Gastroesophageal sphincter (tissue), 4 donors: ENCODE measurements at regions not wholly inside any gene's neighbourhood (a gene's known extent, or its start where the extent isn't known, plus 50 kb on each side); places are given as distances from the start of the nearest gene placed in this dataset.
"Not testable (repeated sequence)": the region's sequence is repeated elsewhere in the genome, so short reads cannot be mapped to it uniquely, and the experiment has no call there.

Experiments
- ATAC-seq: fragments of 150-250 bp; one replicate; pipeline ENCODE4 v1.9.1; 2016; ENCODE audit warnings: mild to moderate bottlenecking, moderate library complexity
- H3K27ac ChIP-seq, 4 donors: fragments of 200-600 bp; sonication (generic) in 3 of 4; 1 replicate in 3 of 4; 2 replicates in 1 of 4; pipeline ENCODE4 v1.5.1; 2016 to 2019
- H3K27me3 ChIP-seq: fragments of 200-600 bp; sonication (generic); one replicate; pipeline ENCODE4 v1.5.1; 2019
- H3K36me3 ChIP-seq, 2 donors: fragments of 200-600 bp; sonication (generic); one replicate each; pipeline ENCODE4 v1.5.1; 2019; ENCODE audit warnings: control low read depth in 1 of 2
- H3K4me1 ChIP-seq, 3 donors: fragments of 200-600 bp; sonication (generic); 1 replicate in 2 of 3; 2 replicates in 1 of 3; pipeline ENCODE4 v1.5.1; 2016 to 2019; ENCODE audit warnings: control low read depth in 2 of 3
- H3K4me3 ChIP-seq, 2 donors: fragments of 200-600 bp; sonication (generic); one replicate each; pipeline ENCODE4 v1.5.1; 2019; ENCODE audit warnings: mild to moderate bottlenecking in 1 of 2, moderate library complexity in 1 of 2
- H3K9me3 ChIP-seq, 3 donors: fragments of 200-600 bp; sonication (generic); one replicate each; pipeline ENCODE4 v1.5.1; 2017 to 2019; ENCODE audit warnings: control low read depth in 2 of 3
- EP300 ChIP-seq: sonication (generic); formaldehyde crosslinking; IDR thresholded peaks from one replicate; pipeline ENCODE4 v1.6.1; 2017; ENCODE audit warnings: antibody characterized with exemption, mild to moderate bottlenecking
- POLR2A ChIP-seq, 2 donors: fragments of 450-650 bp; IDR thresholded peaks; one replicate each; pipeline ENCODE4 v1.6.1; 2017; ENCODE audit warnings: antibody characterized with exemption in 2 of 2, mild to moderate bottlenecking in 2 of 2, moderate library complexity in 1 of 2
- POLR2AphosphoS5 ChIP-seq: sonication (generic); formaldehyde crosslinking; IDR thresholded peaks from one replicate; pipeline ENCODE4 v1.6.1; 2017; ENCODE audit warnings: antibody characterized with exemption
- WGBS, 2 donors: methylation state at CpG; one replicate each; pipeline ENCODE4 v1.1.5; 2018; ENCODE audit warnings: low coverage in 1 of 2; 5-methylcytosine and 5-hydroxymethylcytosine counted together
- TF ChIP-seq, protein P1 (sequence below), 4 experiments: fragments of 200-600 bp in 2 of 4; fragments of 450-650 bp in 2 of 4; sonication (generic) in 1 of 4; IDR thresholded peaks; one replicate each; pipeline ENCODE4 v1.5.1; 2017 to 2019; ENCODE audit warnings: antibody characterized with exemption in 4 of 4, mild to moderate bottlenecking in 2 of 4, moderate library complexity in 2 of 4

DNA sequence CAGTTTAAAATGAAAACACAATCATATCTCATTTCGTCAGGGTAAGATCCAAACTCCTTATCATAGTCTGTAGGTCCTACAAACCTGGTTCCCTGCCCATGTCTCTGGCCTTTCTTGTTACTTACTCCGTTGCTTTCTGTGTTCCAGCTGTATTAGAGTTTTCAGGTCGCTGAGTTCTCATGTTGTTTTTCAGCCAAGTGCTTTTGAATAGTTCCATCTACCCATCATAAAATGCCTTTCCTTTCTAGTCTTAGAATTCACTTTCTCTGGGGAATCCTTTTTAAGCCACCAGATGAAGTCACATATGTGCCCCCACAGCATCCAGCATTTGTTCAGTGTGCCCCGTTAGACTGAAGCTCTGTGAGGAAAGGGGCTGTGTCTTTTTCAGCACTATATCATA lies 228.7 kb downstream of the YTHDC2 start:
- no peaks in the 10 kb centered on the region for H3K9me3 ChIP-seq
- TF ChIP-seq, protein P1, sequence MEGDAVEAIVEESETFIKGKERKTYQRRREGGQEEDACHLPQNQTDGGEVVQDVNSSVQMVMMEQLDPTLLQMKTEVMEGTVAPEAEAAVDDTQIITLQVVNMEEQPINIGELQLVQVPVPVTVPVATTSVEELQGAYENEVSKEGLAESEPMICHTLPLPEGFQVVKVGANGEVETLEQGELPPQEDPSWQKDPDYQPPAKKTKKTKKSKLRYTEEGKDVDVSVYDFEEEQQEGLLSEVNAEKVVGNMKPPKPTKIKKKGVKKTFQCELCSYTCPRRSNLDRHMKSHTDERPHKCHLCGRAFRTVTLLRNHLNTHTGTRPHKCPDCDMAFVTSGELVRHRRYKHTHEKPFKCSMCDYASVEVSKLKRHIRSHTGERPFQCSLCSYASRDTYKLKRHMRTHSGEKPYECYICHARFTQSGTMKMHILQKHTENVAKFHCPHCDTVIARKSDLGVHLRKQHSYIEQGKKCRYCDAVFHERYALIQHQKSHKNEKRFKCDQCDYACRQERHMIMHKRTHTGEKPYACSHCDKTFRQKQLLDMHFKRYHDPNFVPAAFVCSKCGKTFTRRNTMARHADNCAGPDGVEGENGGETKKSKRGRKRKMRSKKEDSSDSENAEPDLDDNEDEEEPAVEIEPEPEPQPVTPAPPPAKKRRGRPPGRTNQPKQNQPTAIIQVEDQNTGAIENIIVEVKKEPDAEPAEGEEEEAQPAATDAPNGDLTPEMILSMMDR (IDR thresholded peaks at IDR 0.05) = no peak
- TF ChIP-seq POLR2A (IDR thresholded peaks at IDR 0.05) (no peak), EP300 (no peak), POLR2AphosphoS5 (no peak)
- peaks cover 0 to 7% (median 0%) of the 10 kb centered on the region in 3 donors for H3K4me1 ChIP-seq

DNA sequence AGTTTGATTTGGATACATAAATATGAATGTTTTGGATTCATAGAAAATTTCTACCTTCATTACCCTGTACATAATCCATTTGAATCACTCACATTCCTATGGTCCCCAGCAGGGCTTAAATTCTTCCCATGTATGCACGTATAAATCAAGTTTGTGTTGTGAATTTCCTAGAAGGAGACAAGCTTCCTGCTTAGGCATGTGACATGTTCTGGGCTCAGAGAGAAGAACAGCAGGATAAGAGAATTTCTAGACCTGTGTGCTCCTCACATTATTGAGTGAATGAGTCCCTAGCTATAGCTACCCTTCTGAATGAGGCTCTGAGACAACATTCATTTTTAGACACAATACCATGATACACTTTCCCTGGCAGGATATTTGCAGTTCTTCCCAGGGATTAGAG lies 229.1 kb downstream of the YTHDC2 start:
- peaks cover 0 to 7% (median 0%) of the 10 kb centered on the region in 3 donors for H3K4me1 ChIP-seq
- no peak overlapping the region for H3K27ac ChIP-seq
- no peaks in the 10 kb centered on the region for H3K36me3 ChIP-seq
- 0 to 50% methylated on average over 1 of the region's 1 CpG for WGBS, 2 donors
- no peaks in the 10 kb centered on the region for H3K27me3 ChIP-seq
- ATAC-seq = no peak
- no peaks in the 10 kb centered on the region for H3K9me3 ChIP-seq
- H3K4me3 ChIP-seq = no peak overlapping the region
- TF ChIP-seq POLR2AphosphoS5 (no peak), POLR2A (IDR thresholded peaks at IDR 0.05) (no peak), EP300 (no peak)
- TF ChIP-seq, protein P1 (IDR thresholded peaks at IDR 0.05) = no peak

More for the DNA sequence above, 228.7 kb downstream of the YTHDC2 start:
- Histone ChIP-seq H3K27ac (no peak overlapping the region), H3K36me3 (no peaks in the 10 kb centered on the region), H3K4me3 (no peak overlapping the region), H3K27me3 (no peaks in the 10 kb centered on the region)
- WGBS, 2 donors = 39 to 41% methylated on average over 3 to 4 of the region's 4 CpGs
- no peak for ATAC-seq

DNA sequence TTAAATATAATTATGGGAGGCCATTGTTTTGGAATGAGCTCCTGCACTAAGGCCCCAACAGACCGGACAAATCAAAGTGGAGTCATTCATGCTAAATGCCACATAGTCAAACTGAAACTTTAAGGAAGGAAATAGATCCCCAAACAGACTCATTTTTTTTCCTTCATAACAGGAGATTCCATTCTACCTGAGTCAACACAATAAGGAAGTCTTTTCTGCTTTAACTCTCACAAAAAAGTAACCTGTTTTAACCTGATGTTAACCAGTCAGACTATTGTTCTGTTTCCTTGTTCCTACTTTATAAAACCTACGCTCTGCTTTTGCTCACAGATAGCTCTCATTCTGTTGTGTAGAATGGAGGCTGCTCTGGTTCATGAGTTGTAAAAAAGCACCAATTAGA lies 234.9 kb downstream of the YTHDC2 start:
- no peaks in the 10 kb centered on the region for H3K27me3 ChIP-seq
- H3K27ac ChIP-seq = no peak overlapping the region
- H3K36me3 ChIP-seq = no peaks in the 10 kb centered on the region
- H3K4me3 ChIP-seq = no peak overlapping the region
- H3K9me3 ChIP-seq = no peaks in the 10 kb centered on the region
- 59 to 79% methylated on average over 2 of the region's 2 CpGs for WGBS, 2 donors
- peaks cover 0 to 7% (median 0%) of the 10 kb centered on the region in 3 donors for H3K4me1 ChIP-seq
- ATAC-seq = no peak
- TF ChIP-seq POLR2AphosphoS5 (no peak), EP300 (no peak), POLR2A (IDR thresholded peaks at IDR 0.05) (no peak)
- TF ChIP-seq, protein P1 (IDR thresholded peaks at IDR 0.05) = no peak

DNA sequence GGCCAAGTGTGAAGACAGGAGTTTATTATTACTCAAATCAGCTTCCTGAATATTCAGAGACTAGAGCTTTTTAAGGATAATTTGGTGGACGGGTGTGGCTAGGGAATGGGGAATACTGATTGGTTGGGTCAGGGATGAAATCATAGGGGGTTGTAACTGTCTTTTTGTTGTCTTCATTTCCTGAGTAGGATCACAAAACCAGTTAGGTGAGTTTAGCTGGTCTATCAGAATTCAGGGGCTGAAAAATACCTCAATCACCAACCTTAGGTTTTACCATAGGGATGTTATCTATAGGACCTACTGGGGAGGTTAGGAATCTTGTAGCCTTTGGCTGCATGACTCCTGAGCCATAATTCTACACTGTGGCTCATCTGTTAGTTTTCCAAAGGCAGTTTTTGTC lies 235.8 kb downstream of the YTHDC2 start:
- Histone ChIP-seq H3K36me3 (no peaks in the 10 kb centered on the region), H3K27ac (no peak overlapping the region), H3K27me3 (no peaks in the 10 kb centered on the region), H3K4me3 (no peak overlapping the region), H3K9me3 (no peaks in the 10 kb centered on the region), H3K4me1 (peaks cover 0 to 4% (median 0%) of the 10 kb centered on the region in 3 donors)
- WGBS, 2 donors = 100% methylated on average over 1 of the region's 1 CpG
- no peak for TF ChIP-seq POLR2AphosphoS5
- no peak for TF ChIP-seq EP300
- ATAC-seq = no peak

DNA sequence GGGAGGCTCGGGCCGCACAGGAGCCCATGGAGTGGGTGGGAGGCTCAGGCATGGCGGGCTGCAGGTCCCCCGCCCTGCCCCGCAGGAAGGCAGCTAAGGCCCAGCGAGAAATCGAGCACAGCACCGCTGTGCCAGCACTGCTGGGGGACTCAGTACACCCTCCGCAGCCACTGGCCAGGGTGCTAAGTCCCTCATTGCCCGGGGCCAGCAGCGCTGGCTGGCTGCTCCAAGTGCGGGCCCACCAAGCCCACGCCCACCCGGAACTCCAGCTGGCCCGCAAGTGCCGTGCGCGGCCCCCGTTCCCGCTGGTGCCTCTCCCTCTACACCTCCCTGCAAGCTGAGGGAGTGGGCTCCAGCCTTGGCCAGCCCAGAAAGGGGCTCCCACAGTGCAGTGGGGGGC lies 239.7 kb downstream of the YTHDC2 start:
- not testable (repeated sequence) for H3K4me3 ChIP-seq, H3K27ac ChIP-seq, H3K9me3 ChIP-seq, H3K36me3 ChIP-seq, H3K4me1 ChIP-seq, H3K27me3 ChIP-seq, ATAC-seq
- no CpG with 5 or more reads among the region's 20 CpGs for WGBS, 2 donors

DNA sequence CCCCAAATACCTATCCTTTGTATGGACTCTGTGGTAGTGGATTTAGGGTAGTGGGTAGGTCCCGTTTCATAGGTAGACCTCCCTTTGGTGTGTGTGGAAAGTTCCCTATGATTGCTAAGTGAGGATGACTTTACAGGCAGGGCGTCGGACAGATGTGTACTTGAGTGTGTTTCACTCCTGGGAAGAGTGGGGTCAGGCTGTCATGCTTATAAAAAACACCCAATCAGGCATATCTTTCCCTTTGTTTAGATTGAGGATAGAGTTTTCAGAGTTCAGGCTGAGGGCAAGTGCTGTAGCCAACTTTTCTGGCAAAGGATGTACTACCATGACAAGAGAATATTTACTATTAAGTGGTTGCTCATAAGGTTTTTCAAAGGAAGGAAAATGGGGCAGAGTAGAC lies 242.0 kb downstream of the YTHDC2 start:
- ATAC-seq = no peak
- no peaks in the 10 kb centered on the region for H3K36me3 ChIP-seq
- H3K27me3 ChIP-seq = no peaks in the 10 kb centered on the region
- TF ChIP-seq POLR2AphosphoS5 (no peak), POLR2A (IDR thresholded peaks at IDR 0.05) (no peak), EP300 (no peak)
- TF ChIP-seq, protein P1 (IDR thresholded peaks at IDR 0.05) = no peak
- peaks cover 0 to 6% (median 0%) of the 10 kb centered on the region in 3 donors for H3K4me1 ChIP-seq
- no peak overlapping the region for H3K4me3 ChIP-seq
- 34% methylated on average over 3 of the region's 3 CpGs; no CpG with 5 or more reads in 1 of the 2 donors for WGBS, 2 donors
- no peak overlapping the region for H3K27ac ChIP-seq
- H3K9me3 ChIP-seq = no peaks in the 10 kb centered on the region
